ENCODE measurements at regions not wholly inside any gene's neighbourhood (a gene's known extent, or its start where the extent isn't known, plus 50 kb on each side); places are given as distances from the start of the nearest gene placed in this dataset.

DNA sequence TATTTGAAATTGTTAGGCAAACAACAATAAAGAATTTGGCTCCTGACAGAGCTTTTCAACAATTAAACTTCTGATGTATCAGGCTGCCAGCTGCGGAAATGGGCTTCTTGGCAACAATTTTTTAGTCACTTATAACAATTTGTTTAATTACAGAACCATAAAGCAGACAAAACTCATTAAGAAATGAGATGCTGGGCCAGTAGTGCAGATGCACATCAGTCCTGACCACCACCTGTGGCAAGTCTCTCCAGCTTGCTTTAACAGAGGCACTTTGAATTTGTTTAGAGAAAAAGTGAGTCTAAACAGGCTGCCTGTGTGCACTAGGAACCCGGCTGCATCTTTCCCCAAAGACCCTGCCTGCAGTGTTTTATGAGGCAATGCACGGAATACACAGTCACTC, 1124.4 kb downstream of the NXPH1 start:
- H3K9me3 ChIP-seq: no peaks in the 10 kb centered on the region
- no peaks in the 10 kb centered on the region for H3K27me3 ChIP-seq
- no peak overlapping the region for H3K27ac ChIP-seq
- H3K4me3 ChIP-seq: no peak overlapping the region
- no peaks in the 10 kb centered on the region for H3K4me1 ChIP-seq
- TF ChIP-seq POLR2A (IDR thresholded peaks at IDR 0.05) (no peak), EP300 (IDR thresholded peaks at IDR 0.05) (no peak), POLR2AphosphoS5 (IDR thresholded peaks at IDR 0.05) (no peak)
- TF ChIP-seq, protein P1, sequence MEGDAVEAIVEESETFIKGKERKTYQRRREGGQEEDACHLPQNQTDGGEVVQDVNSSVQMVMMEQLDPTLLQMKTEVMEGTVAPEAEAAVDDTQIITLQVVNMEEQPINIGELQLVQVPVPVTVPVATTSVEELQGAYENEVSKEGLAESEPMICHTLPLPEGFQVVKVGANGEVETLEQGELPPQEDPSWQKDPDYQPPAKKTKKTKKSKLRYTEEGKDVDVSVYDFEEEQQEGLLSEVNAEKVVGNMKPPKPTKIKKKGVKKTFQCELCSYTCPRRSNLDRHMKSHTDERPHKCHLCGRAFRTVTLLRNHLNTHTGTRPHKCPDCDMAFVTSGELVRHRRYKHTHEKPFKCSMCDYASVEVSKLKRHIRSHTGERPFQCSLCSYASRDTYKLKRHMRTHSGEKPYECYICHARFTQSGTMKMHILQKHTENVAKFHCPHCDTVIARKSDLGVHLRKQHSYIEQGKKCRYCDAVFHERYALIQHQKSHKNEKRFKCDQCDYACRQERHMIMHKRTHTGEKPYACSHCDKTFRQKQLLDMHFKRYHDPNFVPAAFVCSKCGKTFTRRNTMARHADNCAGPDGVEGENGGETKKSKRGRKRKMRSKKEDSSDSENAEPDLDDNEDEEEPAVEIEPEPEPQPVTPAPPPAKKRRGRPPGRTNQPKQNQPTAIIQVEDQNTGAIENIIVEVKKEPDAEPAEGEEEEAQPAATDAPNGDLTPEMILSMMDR (IDR thresholded peaks at IDR 0.05): no peak
- ATAC-seq: no peak
- no peaks in the 10 kb centered on the region for H3K36me3 ChIP-seq
- 36 to 67% methylated on average over 1 to 3 of the region's 3 CpGs for WGBS, 2 donors (ENCODE audit: low coverage in 1 of 2)

DNA sequence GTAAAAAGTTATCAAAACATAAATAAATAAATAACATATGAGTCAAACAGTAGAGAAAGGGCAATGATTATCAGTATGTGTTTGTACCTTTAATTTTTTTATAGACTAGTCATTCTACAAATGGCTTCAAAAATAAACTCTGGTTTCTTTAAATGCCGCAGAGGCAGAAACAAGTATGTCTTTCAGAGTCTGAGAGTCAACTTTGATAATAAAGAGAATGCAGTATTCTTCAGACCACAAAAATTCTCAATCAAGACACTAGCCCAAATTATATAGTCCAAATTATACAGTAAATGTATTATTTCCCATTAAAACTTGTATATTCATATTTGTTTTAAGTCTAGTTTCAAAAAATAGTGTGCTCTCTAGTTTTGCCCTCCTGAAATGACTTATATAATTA, 1142.3 kb downstream of the NXPH1 start:
- ATAC-seq: no peak
- no peak overlapping the region for H3K4me3 ChIP-seq
- 67 to 75% methylated on average over 1 of the region's 1 CpG for WGBS, 2 donors (ENCODE audit: low coverage in 1 of 2)
- H3K9me3 ChIP-seq: no peaks in the 10 kb centered on the region
- TF ChIP-seq, protein P1 (IDR thresholded peaks at IDR 0.05): no peak
- TF ChIP-seq POLR2A (IDR thresholded peaks at IDR 0.05) (no peak), POLR2AphosphoS5 (IDR thresholded peaks at IDR 0.05) (no peak), EP300 (IDR thresholded peaks at IDR 0.05) (no peak)
- H3K36me3 ChIP-seq: no peaks in the 10 kb centered on the region
- H3K27ac ChIP-seq: no peak overlapping the region
- H3K27me3 ChIP-seq: no peaks in the 10 kb centered on the region
- no peaks in the 10 kb centered on the region for H3K4me1 ChIP-seq

DNA sequence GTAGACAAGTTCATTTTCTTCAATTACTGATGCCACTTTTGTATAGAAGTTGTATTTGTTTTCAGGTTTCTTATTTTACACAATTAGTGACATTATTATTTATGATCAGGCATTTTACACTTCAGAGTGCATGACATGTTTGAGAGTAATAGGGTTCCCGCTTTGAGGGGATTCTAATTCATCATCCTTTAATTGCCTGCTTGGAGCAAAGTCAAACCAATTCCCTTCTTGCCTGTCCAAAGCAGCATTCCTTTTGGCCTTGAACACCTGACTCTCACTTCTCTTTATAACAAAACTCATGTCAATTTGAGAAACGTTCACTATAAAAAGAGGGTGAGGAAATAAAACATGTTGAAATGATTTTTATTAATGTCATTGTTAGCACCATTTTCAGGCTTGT, 1149.4 kb downstream of the NXPH1 start:
- Histone ChIP-seq H3K4me3 (no peak overlapping the region), H3K27ac (no peak overlapping the region), H3K4me1 (no peaks in the 10 kb centered on the region), H3K36me3 (no peaks in the 10 kb centered on the region), H3K27me3 (no peaks in the 10 kb centered on the region), H3K9me3 (no peaks in the 10 kb centered on the region)
- TF ChIP-seq POLR2AphosphoS5 (IDR thresholded peaks at IDR 0.05) (no peak), EP300 (IDR thresholded peaks at IDR 0.05) (no peak), POLR2A (IDR thresholded peaks at IDR 0.05) (no peak)
- TF ChIP-seq, protein P1 (IDR thresholded peaks at IDR 0.05): no peak
- 13 to 26% methylated on average over 2 of the region's 2 CpGs for WGBS, 2 donors (ENCODE audit: low coverage in 1 of 2)
- no peak for ATAC-seq

DNA sequence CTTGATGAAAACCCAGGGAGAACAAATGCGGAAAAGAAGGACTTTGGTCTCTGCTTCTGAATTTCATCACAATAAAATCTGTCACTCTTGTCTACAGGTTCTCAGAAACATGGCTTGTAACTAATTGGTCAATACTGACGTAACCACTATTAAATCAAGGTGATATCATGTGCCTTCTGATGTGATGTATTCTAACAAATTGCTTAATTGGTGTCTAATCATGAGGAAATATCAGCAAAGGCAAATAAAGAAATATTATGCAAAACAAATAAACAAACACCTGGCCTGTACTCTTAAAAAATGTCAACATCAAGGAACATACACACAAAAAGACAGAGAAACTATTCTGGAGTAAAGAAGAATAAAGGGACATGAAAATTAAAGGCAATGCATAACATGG, 1165.0 kb downstream of the NXPH1 start:
- no peak overlapping the region for H3K27ac ChIP-seq
- H3K36me3 ChIP-seq: no peaks in the 10 kb centered on the region
- TF ChIP-seq POLR2A (IDR thresholded peaks at IDR 0.05): no peak
- TF ChIP-seq, protein P1 (IDR thresholded peaks at IDR 0.05): no peak
- TF ChIP-seq EP300 (IDR thresholded peaks at IDR 0.05): no peak
- TF ChIP-seq POLR2AphosphoS5 (IDR thresholded peaks at IDR 0.05): no peak
- WGBS, 2 donors (ENCODE audit: low coverage in 1 of 2): 83 to 93% methylated on average over 2 of the region's 2 CpGs
- no peak overlapping the region for H3K4me3 ChIP-seq
- no peaks in the 10 kb centered on the region for H3K9me3 ChIP-seq
- no peaks in the 10 kb centered on the region for H3K4me1 ChIP-seq
- ATAC-seq: no peak
- H3K27me3 ChIP-seq: no peaks in the 10 kb centered on the region

DNA sequence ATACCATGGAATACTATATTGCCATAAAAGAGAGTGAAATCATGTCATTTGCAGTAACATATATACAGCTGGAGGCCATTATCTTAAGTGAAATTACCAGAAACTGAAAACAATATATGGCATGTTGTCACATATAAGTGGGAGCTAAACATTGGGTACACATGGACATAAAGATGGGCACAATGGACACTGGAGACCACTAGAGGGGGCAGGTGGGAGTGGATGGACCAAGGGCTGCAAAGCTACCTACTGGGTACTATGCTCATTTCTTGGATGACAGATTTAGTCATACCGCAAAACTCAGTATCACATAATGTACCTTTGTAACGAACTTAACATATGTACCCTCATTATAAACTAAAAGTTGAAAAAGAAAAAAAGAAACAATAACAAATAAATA, 1167.6 kb downstream of the NXPH1 start:
- H3K27me3 ChIP-seq: no peaks in the 10 kb centered on the region
- TF ChIP-seq POLR2AphosphoS5 (IDR thresholded peaks at IDR 0.05) (no peak), POLR2A (IDR thresholded peaks at IDR 0.05) (no peak), EP300 (IDR thresholded peaks at IDR 0.05) (no peak)
- TF ChIP-seq, protein P1 (IDR thresholded peaks at IDR 0.05): no peak
- no peaks in the 10 kb centered on the region for H3K9me3 ChIP-seq
- WGBS, 2 donors (ENCODE audit: low coverage in 1 of 2): 95 to 100% methylated on average over 1 to 2 of the region's 2 CpGs
- ATAC-seq: no peak
- H3K27ac ChIP-seq: no peak overlapping the region
- no peak overlapping the region for H3K4me3 ChIP-seq
- no peaks in the 10 kb centered on the region for H3K36me3 ChIP-seq
- H3K4me1 ChIP-seq: no peaks in the 10 kb centered on the region
